CD4-positive, alpha-beta T cell treated with Interleukin-12 subunit alpha and Interleukin-12 subunit beta, for 1 hour (primary cell): ENCODE measurements at regions not wholly inside any gene's neighbourhood (a gene's known extent, or its start where the extent isn't known, plus 50 kb on each side); places are given as distances from the start of the nearest gene placed in this dataset.

Experiments
- DNase-seq: peaks from one replicate; pipeline ENCODE4 v3.0.0-alpha.2; 2020

DNA sequence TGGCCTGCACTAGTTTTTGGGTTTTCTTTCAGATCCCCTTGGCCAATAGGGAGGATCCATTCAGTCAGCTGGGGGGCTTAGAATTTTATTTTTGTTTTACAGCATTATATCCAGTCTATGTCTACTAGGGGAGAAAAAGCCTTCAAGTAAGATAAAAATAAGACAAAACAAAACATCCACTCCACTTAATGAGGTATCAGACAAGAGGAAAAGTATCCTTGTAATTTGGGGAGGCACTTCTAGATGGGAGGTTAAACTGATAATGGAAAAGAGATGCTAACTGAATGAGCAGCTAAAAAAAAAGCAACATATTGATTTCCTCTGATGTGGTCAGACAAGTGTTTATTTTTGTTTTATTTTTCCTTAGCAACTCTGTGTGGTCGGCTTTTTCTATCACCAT is 278.0 kb upstream of the ANO3 start:
- no peak for DNase-seq

DNA sequence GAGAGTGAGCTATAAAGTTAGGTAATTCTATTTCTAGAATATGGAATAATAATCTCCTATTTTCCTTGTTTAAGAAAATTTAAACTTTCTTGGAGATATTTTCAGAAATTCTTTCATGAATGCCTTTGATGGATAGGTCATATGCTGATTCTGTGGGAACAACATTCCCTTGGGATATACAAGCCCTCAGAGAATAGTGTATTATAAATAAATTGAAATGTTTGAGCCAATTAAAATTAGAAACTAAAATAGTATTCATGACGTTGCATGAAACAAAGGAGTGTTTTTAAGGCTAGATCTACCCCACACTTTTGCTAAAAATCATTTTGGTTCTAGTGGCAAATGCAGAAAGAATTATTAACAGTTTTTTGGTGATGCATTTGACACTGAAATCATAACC is 269.3 kb upstream of the ANO3 start:
- no peak for DNase-seq

DNA sequence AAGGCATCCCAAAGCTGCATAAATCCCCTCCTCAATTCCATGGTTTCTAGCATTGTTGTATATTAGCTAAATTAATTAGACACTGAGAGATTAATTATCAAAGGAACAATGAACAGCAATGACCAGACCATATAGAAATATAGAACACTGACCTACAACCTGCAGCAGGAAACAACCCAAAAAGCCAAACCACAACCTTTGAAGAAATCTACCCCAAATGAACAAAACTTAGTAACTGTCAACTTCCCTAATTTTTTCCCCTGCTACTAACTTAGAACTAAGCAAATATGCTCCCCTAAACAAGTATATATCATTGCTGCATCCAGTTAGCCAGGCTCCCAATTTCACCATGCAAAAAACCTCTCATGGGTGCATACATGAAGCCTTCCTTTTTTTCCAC is 268.0 kb upstream of the ANO3 start:
- no peak for DNase-seq

DNA sequence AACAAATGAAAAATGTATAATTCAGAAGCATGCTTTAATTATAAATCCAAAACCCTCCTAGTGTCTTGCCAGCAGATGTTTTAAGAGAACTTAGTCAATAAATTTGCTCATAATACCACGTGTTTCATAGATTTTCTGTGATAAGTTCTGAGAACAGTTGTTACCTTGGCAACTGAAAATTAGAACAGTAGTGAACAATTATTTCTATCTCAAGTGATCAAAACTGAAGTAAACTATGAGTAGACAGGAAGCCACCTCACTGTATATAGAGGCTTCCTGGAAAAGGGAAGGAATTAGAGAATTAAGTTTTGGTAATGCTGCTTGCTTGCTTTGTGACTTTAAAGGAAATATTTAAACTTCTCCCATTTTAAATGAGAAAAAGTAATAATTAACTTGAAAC is 266.0 kb upstream of the ANO3 start:
- no peak for DNase-seq

DNA sequence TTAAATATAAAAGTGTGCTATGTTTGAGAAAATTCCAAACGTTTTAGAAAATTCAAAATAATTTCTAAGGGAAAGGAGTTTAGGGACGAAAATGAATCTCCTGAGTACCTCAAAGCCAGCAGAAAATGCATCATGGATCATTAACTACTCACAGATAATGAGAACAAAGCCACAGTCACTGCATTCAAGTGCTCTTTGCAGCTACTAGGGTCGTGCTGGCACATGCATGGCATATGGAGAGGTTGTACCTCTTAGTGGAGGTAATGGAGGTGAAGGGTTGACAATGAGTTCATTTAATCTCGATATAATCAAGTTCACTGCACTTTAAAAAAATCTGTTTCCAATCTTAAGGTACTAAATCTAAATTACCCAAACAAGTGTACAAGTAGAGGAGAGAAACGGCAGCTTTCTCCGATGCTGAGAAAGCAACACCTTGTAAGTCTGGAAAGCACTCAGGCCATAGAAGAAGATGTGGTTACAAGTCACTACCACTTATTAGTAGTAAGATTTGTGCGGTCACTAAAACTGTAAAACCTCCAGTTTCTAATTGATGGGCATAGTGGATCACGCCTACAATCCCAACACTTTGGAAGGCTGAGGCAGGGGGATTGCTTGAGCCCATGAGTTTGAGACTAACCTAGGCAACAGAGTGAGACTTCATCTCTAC is 261.1 kb upstream of the ANO3 start:
- no peak for DNase-seq

DNA sequence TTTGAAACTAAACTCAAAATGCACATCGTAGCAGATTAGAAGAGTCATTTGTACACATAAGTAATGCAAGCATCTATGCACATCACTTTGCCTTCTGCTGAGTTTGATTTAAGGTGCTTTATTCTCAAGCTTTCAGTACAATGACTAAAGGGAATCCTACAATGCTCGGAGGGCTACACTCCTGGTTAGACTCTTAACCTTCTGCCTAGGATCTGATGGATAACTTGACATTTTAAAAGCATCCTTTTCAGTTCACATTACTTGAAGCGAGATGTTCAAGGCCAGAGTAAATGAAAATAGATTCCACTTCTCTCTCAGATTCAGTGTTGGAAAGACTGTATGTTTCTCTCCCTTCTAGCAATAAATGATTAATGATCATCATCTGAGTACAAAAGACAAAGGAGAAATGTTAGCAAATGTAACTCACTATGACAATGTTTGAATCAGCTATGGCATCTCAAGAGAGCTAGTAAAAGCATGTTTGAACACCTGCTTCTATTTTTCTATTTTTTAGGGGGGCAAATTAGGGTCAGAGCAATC is 259.2 kb upstream of the ANO3 start:
- DNase-seq = no peak

DNA sequence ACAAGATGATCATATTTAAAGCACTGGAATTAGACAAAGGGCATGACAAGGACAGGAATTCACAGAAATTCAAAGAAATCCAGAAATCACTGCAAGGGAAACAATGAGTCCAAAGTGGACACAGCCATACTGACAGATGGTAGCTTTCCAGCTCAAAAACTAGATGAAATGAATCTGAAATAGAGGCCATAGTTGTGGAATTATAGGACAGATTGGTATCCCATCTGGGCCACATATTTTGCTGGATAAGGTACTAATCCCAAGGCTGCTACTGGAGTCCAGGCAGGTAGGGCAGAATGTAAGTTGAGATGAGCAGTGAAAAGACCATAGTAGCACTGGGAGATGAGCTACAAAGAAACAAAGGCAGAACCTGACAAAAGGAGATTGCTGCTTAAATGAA is 258.3 kb upstream of the ANO3 start:
- no peak for DNase-seq

DNA sequence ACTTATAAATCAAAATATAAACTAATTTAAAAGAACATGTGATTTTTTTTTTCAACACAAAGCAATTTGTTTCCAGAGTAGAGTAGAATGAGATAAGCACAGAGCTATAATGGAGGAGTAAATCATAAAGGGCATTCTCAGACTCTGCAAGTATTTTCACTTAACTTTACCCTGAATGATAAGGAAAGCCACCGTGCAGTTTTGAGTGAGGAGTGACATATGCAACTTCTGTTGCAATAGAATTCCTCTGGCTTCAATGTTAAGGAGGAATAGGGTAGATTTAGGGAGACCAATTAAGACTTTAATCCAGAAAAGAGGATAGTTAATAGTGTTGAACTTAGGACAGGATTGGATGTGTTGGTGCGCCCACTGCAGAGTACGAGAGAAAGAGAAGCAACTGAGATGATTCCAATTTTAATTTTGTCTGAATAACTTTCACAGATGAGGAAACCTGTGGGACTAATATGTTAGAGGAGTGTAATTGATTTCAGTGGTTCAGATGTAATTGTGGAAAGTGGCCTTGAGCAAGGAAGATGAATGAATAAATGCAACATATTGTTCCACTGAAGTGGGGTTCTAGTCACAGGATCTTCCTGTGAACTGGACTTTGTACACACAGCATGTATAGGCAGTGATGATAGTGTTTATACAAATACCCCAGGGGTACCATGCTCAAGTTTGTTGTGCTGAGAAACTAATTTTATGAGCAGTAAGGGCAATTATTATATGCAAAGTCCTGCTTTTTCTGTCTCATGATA is 255.5 kb upstream of the ANO3 start:
- DNase-seq = no peak

DNA sequence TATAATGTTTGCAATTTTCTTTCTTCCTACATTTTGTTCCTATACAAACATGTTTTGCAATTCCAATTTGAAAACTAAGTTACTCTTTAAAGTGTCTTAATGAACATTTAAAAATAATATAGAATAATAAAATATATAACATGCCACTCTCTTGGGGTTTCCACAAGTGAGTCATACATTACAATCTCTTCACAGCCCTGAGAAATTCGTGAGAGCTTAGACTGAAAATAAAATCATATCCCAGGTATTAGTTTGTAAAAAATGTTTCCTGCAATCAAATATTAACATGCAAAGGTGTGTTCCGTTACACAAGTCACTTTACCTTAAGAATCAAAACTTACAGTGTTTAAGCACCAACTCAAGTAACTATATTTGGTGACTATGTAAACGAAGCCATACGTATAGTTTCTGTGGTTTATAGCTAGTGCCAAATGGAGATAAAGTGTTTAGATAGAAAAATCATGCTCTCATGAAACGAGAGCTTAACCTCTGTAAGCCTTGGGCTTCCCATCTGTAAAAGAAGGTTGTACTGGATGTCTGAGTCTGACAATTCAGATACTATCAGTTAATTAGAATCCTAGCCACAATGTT is 253.6 kb upstream of the ANO3 start:
- no peak for DNase-seq

DNA sequence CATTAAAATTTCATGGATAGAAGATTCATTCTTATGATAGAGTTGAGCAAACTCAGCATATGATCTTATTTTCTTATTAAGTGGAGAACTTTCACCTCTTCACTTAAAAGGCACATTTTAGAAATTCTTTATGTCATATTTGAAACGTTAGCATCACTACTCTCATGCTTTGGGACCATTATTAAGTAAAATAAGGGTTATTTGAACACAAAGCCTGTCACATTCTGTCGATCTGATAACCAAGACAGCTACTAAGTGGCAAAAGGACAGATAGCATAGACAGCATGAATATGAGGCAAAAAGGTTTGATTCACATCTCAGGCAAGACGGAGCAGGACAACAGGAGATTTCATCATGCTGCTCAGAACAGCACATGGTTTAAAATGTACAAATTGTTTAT is 247.6 kb upstream of the ANO3 start:
- no peak for DNase-seq

DNA sequence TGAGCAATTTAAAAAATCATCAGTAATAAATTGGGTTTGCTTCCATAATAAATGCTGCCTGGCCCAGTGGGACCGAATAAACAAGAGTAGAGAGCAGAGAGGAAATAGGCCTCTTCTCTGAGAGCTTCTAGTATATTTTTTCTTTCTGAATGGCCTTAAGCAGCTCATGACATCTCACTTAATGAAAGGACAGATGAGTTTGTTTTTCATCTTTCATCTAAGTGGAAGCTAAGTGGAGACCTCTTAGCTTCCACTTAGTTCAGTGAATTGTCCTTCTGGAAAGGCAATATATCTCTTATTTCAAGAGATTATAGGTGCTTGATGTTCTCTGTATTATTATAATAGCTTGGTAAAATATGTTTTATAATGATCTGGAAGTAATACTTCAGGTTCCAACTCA is 245.9 kb upstream of the ANO3 start:
- DNase-seq = no peak

DNA sequence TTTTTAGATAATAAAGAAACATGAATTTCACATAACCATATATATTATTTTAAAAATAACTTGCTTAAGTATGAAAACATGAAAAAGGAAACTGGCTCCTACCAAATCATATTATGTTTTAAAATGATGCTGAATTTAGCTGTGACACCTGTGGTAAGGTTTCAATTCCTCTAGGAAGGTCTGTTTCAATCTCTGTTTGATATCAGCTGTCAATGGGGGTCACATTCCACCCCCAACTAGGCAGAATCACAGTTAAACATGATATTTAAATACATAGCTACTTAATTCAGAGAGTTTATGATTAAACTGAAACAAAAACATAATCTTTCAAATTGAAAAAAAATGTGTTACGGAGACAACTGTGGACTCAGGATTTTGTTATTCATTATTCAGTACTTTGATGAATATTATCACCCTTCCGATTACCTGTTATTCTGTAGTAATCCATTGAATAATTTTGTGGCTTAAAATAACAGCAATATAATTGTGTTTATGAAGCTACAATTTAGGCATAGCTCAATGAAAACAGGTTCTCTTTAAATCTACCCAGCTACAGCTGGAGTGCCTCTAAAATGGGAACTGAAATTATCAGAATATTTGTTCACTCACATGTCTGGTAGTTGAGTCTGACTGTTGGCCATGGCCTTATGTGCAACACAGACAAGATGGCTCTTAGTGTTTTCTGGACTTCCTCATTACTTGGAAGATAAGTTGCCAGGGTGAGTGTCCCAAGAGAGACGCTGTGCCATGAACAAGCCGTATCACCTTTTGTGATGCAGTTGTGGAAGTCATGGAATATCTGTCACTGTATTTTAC is 244.6 kb upstream of the ANO3 start:
- no peak for DNase-seq

DNA sequence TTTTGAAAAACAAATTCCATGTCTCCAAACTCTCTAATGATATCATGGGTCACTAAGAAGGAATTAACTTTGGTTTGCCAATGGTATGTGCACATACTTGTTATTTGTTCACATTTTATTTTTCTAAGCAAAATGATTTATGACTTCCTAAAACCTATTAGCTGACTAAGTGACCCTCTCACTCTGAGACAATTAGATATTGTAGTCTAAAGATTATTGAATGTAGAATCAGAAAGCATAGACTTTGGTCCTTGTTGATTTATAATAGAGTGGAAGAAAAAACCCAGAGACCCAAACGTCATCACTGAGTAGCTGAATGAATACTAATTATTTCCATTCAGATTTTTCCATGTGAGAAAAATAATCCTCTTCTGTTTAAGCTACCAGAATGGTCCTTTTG is 243.5 kb upstream of the ANO3 start:
- no peak for DNase-seq

DNA sequence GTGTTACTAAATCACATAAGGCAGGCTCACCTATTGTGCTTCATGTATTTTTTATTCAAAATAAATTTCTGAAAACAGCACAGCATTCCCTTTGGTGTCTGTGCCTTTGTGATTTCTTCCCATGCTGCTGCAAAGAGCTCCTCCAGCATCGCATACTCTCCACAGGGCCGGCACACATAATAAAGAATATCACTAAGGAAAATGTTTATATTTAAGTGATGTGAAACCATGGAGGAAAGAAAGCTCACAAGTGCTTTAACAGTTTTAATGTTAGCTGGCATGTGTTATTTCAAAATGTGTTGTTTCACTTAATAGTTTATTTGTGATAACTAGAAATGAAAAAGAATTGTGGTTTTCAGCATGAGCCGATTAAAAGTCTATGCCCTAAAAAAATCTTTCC is 241.3 kb upstream of the ANO3 start:
- no peak for DNase-seq

DNA sequence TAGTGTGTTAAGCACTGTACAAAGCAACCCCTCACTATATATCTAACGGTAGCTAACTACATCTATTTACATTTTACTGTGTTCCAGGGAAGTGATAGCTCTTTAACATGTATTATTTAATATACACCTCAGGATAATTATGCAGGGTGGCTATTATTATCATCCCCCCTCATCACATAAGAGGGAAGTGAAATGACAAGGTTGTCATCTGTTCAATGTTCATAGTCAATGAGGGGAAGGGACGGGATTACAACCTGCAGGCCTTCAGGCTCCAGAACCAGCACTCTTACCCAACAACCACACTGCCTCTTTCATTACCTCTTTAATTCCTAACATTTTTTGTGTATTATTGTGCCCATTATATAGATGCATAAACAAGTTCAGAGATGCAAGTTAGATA is 238.7 kb upstream of the ANO3 start:
- DNase-seq = no peak

DNA sequence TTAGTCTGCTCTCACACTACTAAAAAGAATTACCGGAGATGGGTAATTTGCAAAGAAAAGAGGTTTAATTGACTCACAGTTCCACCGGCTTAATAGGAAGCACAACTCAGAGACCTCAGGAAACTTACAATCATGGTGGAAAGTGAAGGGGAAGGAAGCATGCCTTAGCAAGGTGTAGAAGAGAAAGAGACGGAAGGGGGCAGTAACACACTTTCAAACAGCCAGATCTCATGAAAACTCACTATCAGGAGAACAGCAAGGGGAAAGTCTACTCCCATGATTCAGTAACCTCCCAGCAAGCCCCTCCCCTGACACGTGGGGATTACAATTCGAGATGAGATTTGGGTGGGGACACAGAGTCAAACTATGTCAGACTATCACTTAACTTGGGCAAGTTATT is 236.6 kb upstream of the ANO3 start:
- no peak for DNase-seq

DNA sequence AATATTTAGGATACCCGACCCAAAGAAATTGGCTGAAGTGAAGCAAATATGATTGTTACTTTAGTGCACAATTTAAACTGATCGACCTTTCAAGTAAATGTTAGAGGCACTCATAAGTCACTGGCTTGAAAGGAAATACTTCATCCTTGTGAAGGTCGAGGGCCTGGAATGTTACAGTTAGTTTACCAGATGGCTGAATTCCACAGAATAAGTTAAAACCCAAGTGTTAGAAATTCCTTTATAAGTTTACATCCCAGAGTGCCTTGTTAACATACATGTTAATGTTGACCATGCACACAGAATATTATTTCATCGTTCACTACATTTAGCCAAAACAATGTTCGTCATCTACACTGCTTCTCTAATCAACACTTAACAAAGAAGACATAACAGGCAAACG is 235.5 kb upstream of the ANO3 start:
- DNase-seq = no peak

DNA sequence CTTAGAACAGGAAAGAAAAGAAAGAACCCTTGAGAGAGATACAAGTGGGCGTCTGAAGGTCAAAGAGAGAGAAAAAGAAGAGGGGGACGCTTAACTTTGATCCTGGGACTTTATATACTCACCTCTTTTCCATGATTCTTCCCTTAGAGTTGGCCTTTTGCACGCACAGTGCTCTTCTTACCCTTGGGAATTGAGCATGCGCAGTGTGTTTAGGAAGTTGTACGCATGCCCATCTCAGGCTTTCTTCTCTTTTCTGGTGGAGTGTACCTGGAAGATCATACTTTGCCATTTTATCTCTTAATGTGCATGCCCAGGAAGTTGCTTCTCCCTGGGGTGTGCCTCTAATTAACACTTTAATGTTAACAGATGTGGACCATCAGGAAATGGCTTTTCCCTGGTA is 229.6 kb upstream of the ANO3 start:
- no peak for DNase-seq

DNA sequence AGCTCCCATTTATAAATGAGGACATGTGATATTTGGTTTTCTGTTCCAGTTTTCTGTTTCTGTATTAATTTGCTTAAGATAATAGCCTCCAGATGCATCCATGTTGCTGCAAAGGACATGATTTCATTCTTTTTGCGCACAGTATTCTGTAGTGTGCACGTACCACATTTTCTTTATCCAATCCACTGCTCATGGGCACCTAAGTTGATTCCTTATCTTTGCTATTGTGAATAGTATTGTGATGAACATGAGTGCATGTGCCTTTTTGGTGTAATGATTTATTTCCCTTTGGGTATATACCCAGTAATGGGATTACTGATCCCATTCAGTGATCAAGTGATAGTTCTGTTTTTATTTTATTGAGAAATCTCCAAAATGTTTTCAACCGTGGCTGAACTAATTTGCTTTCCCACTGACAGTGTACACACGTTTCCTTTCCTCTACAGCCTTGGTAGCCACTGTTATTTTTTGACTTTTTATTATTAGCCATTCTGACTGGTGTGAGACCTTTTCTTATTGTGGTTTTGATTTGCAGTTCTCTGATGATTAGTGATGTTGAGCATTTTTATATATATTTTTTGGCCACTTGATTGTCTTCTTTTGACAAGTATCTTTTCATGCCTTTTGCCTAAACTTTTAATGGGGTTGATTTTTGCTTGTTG is 226.0 kb upstream of the ANO3 start:
- no peak for DNase-seq

DNA sequence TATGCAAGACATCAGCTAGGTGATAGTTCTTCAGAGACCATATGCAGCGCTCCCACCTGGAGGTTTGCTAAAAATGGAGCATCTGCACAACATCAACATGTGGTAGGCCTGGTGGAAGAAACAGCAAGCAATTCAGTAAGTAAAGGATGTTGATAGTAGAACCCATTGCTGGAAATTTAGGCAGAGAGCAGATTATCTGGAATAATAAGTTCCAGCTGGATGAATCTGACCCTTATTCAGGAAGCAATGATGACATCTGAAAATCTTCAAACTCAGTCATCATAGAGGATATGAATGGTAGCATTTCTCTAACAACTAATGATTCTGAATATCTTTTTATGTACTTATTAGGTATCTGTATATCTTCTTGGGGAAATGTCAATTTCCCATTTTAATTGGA is 225.2 kb upstream of the ANO3 start:
- DNase-seq = no peak

DNA sequence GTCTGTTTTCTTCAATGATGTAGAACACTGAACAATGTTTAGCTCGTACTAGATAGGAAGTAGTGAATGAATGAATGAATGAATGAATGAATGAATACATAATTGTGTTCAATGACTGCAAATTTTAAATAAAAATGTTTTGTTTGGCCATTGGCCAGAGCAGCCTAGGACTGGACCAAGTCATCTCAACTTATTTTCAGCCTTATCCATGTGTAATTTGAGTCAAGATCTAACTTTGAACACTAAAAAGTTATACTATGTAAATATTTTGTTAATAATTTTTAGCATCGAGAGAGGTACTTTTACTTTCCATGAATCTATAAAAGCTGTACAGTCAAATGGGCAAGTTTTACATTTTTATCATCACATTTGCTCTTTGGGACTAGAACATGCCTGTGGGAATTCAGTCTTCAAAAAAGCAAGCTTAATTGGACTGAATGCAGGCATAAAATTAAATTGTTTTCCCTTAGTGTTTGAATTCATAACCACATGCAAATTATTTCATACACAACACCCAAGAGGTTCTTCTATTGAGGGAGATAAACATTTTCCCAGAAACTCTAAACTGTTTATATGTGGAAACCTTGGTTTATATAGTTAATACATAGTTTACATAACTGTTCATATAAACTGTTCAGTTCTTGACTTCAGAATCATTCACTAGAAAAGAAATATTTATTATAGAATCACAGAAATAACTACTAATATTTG is 222.1 kb upstream of the ANO3 start:
- no peak for DNase-seq

DNA sequence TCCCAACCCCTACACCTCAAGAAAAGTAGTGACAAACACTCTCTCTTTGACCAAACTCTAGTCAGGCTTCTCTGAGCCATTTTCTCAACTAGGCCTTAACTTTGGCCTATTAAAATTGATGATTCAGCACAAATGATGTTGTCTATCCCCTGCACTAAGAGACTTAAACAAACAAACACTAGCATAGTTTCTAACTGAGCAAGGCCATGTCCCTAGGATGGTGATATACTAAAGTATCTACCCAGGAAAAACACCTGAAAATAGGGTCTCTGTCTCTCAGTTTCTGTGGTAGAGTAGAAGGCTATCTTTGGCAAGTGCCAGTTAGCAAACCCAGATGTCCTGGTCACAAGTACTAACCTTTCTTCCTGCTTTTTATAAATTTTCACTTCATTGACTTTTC is 219.7 kb upstream of the ANO3 start:
- DNase-seq = no peak
